Lower leg skin (tissue), 3 donors: ENCODE measurements at regions not wholly inside any gene's neighbourhood (a gene's known extent, or its start where the extent isn't known, plus 50 kb on each side); places are given as distances from the start of the nearest gene placed in this dataset.

Experiments
- CTCF ChIP-seq, 3 donors: fragments of 450-650 bp; IDR thresholded peaks; one replicate each; pipeline ENCODE4 v1.5.1; 2016; ENCODE audit warnings: antibody characterized with exemption in 3 of 3, mild to moderate bottlenecking in 3 of 3, moderate library complexity in 2 of 3
- POLR2A ChIP-seq, 2 donors: fragments of 450-650 bp; IDR thresholded peaks; one replicate each; pipeline ENCODE4 v1.6.1; 2016 to 2017; ENCODE audit warnings: antibody characterized with exemption in 2 of 2, mild to moderate bottlenecking in 1 of 2, moderate library complexity in 1 of 2

- no peak for TF ChIP-seq CTCF (IDR thresholded peaks at IDR 0.05)
- TF ChIP-seq POLR2A (IDR thresholded peaks at IDR 0.05), result no peak
Observed at GRCh38 chr5:167263185-167263584, 1028.3 kb upstream of the WWC1 start.
